ENCODE measurements at regions not wholly inside any gene's neighbourhood (a gene's known extent, or its start where the extent isn't known, plus 50 kb on each side); places are given as distances from the start of the nearest gene placed in this dataset.

- H3K9me3 ChIP-seq = peaks cover 0 to 7% (median 0%) of the 10 kb centered on the region in 4 donors
- TF ChIP-seq POLR2A (IDR thresholded peaks at IDR 0.05) = no peak
- TF ChIP-seq CTCF (IDR thresholded peaks at IDR 0.05) = no peak
- H3K27me3 ChIP-seq = no peaks in the 10 kb centered on the region
- H3K36me3 ChIP-seq = no peaks in the 10 kb centered on the region
- no peak for DNase-seq
- H3K4me1 ChIP-seq = no peaks in the 10 kb centered on the region
- no peak overlapping the region for H3K27ac ChIP-seq
- no peak overlapping the region for H3K4me3 ChIP-seq
Observed at GRCh38 chr4:66899422-66900065, 645.8 kb downstream of the CENPC start.

DNA sequence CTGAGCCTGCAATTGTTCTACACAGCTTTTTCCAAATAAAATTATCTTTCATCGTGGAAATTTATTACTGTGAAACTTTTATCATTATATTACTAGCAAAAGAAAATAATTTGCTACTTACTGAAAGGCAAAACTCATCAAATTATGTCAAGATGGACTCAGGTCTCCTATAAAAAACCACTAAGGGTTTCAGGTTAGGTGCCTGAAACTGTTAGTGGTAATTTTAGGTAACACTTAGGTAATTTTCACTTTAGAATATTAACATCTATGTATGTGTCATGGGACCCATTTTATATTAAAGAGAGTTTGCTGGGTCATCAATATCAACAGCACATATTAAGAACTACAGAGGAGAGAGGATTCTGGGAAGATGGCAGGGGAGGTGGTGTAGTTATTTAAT lies 651.5 kb downstream of the CENPC start:
- Histone ChIP-seq H3K9me3 (no peaks in the 10 kb centered on the region), H3K27ac (no peak overlapping the region), H3K36me3 (no peaks in the 10 kb centered on the region), H3K27me3 (no peaks in the 10 kb centered on the region), H3K4me1 (no peaks in the 10 kb centered on the region), H3K4me3 (no peak overlapping the region)
- TF ChIP-seq CTCF (IDR thresholded peaks at IDR 0.05) = no peak
- TF ChIP-seq POLR2A (IDR thresholded peaks at IDR 0.05) = no peak
- DNase-seq = no peak

DNA sequence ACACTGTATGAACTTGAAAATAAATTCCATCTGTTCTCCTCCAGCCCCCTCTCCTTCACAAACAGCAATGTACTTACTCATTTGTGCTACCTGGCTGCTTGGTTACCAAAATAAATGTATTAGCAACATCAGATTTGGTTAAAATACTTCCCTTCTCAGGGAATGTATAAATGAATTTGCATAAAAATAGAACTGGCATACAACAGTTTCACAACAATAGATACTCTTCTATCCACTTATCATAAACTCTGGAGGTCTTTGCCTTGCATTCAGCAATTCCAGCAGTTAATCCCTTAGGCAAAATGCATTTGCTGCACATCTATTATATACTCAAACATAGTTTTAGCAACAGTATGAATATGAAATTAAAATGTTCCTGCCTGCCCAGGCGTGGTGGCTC lies 658.2 kb downstream of the CENPC start:
- Histone ChIP-seq H3K36me3 (no peaks in the 10 kb centered on the region), H3K9me3 (no peaks in the 10 kb centered on the region), H3K27me3 (no peaks in the 10 kb centered on the region), H3K27ac (no peak overlapping the region), H3K4me1 (no peaks in the 10 kb centered on the region), H3K4me3 (no peak overlapping the region)
- no peak for DNase-seq
- no peak for TF ChIP-seq CTCF (IDR thresholded peaks at IDR 0.05)
- no peak for TF ChIP-seq POLR2A (IDR thresholded peaks at IDR 0.05)

DNA sequence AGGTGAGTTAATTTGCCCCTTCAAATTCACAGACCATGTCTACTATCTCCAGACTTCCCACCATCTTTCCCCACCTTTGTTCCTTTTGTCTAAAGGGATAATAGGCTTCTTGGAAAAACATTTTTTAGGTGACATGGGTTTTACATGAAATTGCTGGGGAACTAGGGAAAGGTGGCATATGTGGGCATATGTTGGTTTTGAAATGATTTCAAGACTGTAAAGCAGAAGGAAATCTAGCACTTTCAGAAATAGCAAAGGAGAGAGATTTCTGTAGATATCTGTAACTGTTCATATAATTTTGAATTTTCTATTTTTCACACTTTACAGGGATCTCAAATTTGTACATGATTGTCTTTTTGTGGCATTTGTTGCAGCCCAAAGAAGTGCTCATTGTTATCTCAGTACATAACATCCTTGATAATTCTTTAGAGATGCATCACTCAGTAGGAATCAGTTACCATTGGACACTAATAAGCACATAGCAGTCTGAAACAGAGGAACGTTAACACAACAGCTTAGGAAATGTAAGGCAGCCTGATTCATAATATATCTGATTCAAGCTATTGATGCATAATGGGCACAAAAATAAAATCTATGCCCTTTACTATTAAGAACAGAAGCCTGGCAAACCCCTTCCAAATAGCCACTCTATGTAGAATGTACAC lies 659.7 kb downstream of the CENPC start:
- Histone ChIP-seq H3K9me3 (no peaks in the 10 kb centered on the region), H3K4me3 (no peak overlapping the region), H3K27me3 (no peaks in the 10 kb centered on the region), H3K4me1 (no peaks in the 10 kb centered on the region), H3K36me3 (no peaks in the 10 kb centered on the region), H3K27ac (no peak overlapping the region)
- TF ChIP-seq CTCF (IDR thresholded peaks at IDR 0.05) (no peak), POLR2A (IDR thresholded peaks at IDR 0.05) (no peak)
- DNase-seq = no peak

DNA sequence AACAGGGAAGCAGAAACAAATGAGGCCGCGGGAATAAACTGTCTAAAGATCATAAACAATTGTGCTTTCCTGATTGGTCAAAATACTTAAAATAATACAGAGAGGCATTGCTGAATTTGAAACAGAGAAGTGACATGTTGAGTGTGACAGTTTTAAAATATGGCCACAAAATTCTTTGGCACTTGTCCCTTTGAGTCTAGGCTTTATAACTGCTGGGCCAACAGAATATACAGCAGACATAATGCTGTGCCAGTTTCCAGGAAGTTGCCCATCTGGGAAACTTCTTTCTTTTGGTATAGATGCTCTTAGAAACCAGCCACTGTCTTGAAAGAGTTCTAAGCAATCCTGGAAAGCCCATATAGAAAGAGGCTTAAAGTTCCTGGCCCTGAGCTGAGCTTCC lies 668.4 kb downstream of the CENPC start:
- no peaks in the 10 kb centered on the region for H3K36me3 ChIP-seq
- no peak for DNase-seq
- no peak overlapping the region for H3K4me3 ChIP-seq
- H3K27ac ChIP-seq = no peak overlapping the region
- TF ChIP-seq CTCF (IDR thresholded peaks at IDR 0.05) (no peak), POLR2A (IDR thresholded peaks at IDR 0.05) (no peak)
- no peaks in the 10 kb centered on the region for H3K4me1 ChIP-seq
- no peaks in the 10 kb centered on the region for H3K27me3 ChIP-seq
- no peaks in the 10 kb centered on the region for H3K9me3 ChIP-seq
